NCI-H146 treated with DMSO at 0.1 percent for 48 hours (cell line): ENCODE measurements at regions not wholly inside any gene's neighbourhood (a gene's known extent, or its start where the extent isn't known, plus 50 kb on each side); places are given as distances from the start of the nearest gene placed in this dataset.
"Not testable (repeated sequence)": the region's sequence is repeated elsewhere in the genome, so short reads cannot be mapped to it uniquely, and the experiment has no call there.

ENCODE experiments used
- DNase-seq: peaks from one replicate; lab custom pipeline; 2025; ENCODE audit not compliant: unreplicated experiment; lab: John Stamatoyannopoulos, UW

GRCh38 chr15:62404194-62404985 lies 239.3 kb upstream of the C2CD4B start:
- DNase-seq, result no peak

GRCh38 chr15:62406305-62406891 lies 241.3 kb upstream of the C2CD4B start:
- no peak for DNase-seq

DNA sequence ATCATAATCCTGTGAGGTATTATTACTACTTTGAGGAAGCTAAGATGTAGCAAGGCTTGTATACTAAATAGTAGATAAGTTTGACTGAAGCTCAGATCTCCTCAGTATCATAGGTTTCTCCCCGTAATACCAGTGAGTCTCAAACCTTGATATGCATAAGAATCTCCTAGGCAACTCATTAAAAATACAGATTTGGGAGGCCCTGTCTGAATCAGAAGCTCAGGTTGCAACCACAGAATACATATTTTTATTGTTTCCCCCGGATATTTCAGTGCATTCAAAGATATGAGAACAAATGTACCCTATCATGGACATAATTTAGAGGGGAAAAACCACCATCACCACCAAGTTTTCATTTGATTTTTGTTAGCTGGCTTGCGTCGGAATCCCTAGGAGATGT lies 242.1 kb upstream of the C2CD4B start:
- DNase-seq, result no peak

- no peak for DNase-seq
Measured at GRCh38 chr15:62407962-62408361, 242.9 kb upstream of the C2CD4B start.

- no peak for DNase-seq
Measured at GRCh38 chr15:62409466-62409865, 244.4 kb upstream of the C2CD4B start.

- no peak for DNase-seq
Measured at GRCh38 chr15:62412686-62413085, 247.6 kb upstream of the C2CD4B start.

DNA sequence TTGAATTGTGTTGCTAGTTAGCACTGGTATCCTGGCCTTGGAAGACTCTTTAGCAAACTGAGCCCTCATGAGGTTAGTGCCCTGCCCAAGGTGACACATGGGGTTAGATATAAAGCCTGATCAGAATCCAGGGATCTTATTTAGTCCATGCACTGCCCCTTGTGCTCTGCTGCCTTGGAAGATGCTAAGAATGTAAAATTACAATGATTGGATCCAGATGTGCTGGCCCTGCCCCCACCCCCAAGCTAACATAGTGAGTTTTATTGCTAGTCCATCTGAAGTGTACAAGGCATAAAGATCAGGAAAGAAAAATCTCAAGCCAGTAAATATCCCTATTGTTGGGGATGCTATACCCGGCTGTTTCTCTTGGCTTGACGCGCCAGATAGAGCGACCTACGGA lies 248.1 kb upstream of the C2CD4B start:
- no peak for DNase-seq

GRCh38 chr15:62413786-62414185 lies 248.7 kb upstream of the C2CD4B start:
- DNase-seq, result no peak

DNA sequence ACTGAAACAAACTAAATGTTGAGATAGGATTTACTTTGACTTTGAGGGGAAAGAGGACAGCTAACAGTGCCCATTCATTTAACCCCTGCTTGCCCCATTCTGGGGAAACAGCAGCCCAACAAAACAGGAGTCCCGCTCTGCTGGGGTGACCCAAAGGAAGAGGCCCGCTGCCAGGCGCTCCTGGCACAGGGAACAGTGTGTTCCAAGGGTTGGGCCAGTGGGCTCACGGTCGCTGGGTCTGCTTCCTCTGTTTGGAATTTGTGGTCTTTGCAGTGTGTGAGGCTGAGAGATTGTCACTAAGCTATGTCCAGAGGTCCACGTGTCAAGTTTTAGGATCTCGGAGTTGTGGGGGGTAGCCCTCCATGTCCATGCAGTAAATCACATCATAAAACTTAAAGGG lies 250.4 kb upstream of the C2CD4B start:
- no peak for DNase-seq

DNA sequence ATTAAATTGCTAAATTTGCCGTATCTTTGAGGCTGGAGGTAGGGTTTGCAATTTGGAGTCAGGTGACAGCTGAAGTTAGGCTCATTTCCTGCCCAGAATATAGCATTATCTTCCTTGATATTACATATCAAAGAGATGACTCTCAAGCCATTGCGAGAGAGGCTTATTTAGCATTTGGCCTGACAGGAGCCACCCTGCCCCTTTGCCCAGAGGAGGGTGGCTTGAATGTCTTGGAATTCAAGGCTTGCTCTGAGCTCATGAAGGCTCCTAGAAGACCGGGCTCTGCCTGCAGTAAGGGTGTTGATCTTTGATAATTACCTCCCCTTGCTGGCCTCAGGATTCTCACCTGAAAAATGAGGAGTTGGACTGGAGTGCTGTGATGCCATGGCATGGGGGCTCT lies 251.4 kb upstream of the C2CD4B start:
- DNase-seq, result no peak

GRCh38 chr15:62417439-62417838 lies 252.4 kb upstream of the C2CD4B start:
- no peak for DNase-seq

- not testable (repeated sequence) for DNase-seq
Measured at GRCh38 chr15:62418496-62418895, 253.4 kb upstream of the C2CD4B start.

DNA sequence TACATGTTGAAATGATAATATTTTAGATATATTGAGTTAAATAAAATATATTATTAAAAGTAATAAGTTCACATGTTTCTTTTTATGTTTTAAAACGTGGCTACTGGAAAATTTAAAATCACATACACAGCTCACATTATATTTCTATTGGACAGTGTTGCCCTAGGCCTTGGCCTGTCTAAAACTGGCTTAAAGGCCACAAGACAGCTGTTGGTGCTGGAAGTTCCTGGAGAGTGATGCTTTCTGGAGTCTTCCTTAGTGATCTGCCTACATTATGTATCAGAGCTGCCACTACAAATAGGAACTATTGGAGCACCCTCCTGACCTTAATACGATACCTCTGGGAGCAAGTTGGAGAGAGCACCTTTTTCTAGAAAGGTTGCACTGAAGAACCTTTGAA lies 254.1 kb upstream of the C2CD4B start:
- no peak for DNase-seq

DNA sequence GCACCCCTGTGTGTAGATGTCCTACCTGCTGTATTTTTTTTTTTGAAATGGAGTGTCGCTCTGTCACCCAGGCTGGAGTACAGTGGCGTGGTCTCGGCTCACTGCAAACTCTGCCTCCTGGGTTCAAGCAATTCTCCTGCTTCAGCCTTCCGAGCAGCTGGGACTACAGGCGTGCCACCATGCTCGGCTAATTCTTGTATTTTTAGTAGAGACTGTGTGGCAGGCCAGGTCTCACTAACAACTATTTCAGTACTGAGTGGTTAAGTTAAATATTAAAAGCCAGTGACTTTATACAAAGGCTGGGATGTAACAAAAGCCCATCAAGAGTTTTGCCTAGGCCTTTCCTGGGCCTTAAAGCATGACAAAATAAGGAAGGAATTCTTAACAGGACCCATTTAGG lies 255.3 kb upstream of the C2CD4B start:
- not testable (repeated sequence) for DNase-seq

- DNase-seq, result no peak
Measured at GRCh38 chr15:62421289-62421688, 256.2 kb upstream of the C2CD4B start.

DNA sequence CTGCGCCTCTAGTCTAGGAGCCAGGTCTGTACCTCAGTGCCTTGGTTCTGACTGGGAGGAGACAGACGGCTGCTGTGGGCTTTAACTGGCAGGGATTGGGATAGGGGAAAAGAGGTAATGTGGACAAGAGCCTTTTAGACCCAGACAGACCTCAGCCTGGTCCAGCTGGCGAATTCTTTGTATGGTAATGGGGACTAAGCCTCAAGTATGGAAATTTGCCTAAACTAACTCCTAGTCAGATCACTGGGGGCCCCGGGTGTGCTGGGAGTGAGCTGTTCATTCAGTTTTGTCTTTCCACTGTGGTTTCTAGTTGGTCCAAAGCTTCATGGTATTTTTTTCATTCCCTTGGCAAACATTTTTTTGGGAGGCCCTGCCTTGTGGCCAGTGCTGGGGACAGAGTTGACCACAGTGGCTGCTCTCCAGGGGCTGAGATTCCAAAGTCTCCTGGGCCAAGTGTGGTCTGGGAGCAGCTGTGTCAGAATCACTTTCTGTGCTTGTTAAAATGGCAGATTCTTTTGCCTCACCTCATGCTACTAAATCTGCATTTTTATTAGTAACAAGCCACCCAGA lies 261.4 kb upstream of the C2CD4B start:
- no peak for DNase-seq

- DNase-seq, result no peak
Measured at GRCh38 chr15:62428259-62428658, 263.2 kb upstream of the C2CD4B start.

GRCh38 chr15:62428851-62429598 lies 263.9 kb upstream of the C2CD4B start:
- DNase-seq, result no peak

DNA sequence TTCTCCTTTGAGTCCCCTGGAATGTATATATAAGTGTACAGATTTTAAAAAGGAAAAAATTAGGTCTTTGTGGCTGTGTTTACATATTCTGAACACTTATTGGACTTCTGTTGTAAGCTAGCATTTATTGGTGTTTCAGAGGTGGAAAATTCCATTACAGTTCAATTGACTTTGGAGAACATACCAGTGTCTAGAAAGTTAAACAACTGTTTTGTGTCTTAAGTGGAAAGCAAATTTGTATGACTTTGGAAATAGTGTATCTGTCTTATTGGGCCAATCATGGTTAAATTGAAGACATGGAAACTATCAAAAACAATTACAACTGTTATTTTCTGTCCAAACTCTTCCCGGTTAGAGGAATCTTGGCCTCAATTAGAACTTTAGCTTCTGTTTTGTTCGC lies 265.0 kb upstream of the C2CD4B start:
- no peak for DNase-seq

DNA sequence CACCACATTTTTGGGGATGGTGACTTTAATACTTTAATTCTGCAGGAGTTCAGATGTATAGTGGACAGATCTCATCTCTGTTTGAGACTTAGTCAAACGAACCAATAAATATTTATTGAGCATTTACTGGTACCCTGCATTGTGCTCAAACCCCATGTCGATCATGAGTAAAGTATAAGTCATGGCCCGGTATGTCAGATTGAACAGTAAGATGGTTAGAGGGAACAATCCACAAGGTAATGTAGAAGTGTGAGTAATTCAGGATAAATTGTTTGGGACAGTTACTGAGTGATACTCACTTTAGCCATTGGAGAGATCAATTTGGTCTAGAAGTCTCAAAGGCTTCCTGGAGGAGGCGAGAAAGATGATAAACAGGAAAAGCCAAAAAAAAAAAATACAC lies 265.5 kb upstream of the C2CD4B start:
- DNase-seq, result no peak

DNA sequence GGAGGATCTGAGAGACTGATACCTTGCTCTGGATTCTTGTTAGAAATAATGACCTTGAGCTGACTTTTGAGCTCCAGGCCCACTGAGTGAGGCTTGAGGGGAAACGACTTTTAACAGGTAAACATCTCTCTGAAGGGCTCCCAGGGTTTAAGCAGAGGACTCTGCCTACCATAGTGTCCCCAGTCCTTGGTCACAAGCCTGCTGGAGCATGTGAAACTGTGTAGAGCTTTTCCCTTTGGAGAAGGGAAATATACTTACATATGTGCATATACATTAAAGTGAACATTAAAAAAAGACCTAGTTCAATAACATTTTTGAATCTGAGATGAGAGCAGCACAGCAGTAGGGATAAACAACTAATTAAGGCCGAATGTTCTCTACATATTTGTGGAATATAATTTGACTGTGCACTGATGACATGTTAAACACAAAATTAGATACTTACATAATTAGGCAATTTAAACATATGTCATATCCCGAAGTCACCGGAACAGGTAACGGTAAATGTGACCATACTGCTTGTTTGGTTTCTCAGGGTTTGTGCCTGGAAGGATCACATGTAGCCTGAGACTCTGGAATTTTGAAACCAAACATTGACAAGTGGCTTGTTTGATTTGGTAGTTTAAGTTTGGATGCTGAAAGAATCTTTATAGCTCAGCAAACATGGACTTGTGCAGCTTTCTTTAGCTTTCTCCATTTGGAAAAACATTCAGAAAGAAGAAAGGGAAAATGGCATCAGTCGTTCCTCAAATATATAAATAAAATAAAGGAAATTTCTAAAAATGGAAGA lies 266.1 kb upstream of the C2CD4B start:
- no peak for DNase-seq
